IMR-90 (cell line): ENCODE measurements at regions not wholly inside any gene's neighbourhood (a gene's known extent, or its start where the extent isn't known, plus 50 kb on each side); places are given as distances from the start of the nearest gene placed in this dataset.

Experiments used
- ATAC-seq: fragments of 200-7000 bp; cut with Tn5 transposase; 2 replicates; pipeline ENCODE4 v1.9.1; 2020; ENCODE audit warnings: low read depth, mild to moderate bottlenecking, moderate library complexity
- BruUV-seq: library from RNA; stranded (reverse); fragments of 400-500 nt; replicated peaks from 2 replicates; lab custom pipeline; 2021; lab: Mats Ljungman, UMichigan
- CTCF ChIA-PET: fragments of 300-600 bp; formaldehyde crosslinking; extraction: SDS; loops from one replicate; lab custom pipeline; 2021; ENCODE audit warnings: antibody characterized with exemption; lab: Yijun Ruan, JAX
- POLR2A ChIA-PET: fragments of 300-600 bp; sonication (Branson Sonifier 250); formaldehyde crosslinking; loops from one replicate; lab custom pipeline; 2022; ENCODE audit warnings: antibody characterized with exemption; ENCODE audit not compliant: unreplicated experiment; lab: Charles Lee
- DNase-seq: peaks from one replicate; pipeline ENCODE4 v3.0.0; 2013
- H2AFZ ChIP-seq: replicated peaks from 2 replicates; pipeline ENCODE3; 2013; ENCODE audit warnings: low read length, mild to moderate bottlenecking; ENCODE audit not compliant: poor library complexity
- H2AK5ac ChIP-seq: 2 replicates; pipeline ENCODE4 v1.6.1; 2013; ENCODE audit warnings: low read depth, low read length, inconsistent platforms
- H2AK9ac ChIP-seq: replicated peaks from 2 replicates; pipeline ENCODE3; 2013; ENCODE audit warnings: mild to moderate bottlenecking, low read depth, low read length, moderate library complexity; ENCODE audit not compliant: poor library complexity
- H2BK120ac ChIP-seq: 2 replicates; pipeline ENCODE4 v1.6.1; 2013; ENCODE audit warnings: low read depth, low read length, inconsistent platforms
- H2BK15ac ChIP-seq: 3 replicates; pipeline ENCODE4 v1.6.1; 2013; ENCODE audit warnings: low read depth, low read length, inconsistent platforms
- H2BK20ac ChIP-seq: 2 replicates; pipeline ENCODE4 v1.6.1; 2013; ENCODE audit warnings: low read depth, mild to moderate bottlenecking, inconsistent platforms, low read length, moderate library complexity
- H2BK5ac ChIP-seq: 2 replicates; pipeline ENCODE4 v1.6.1; 2013; ENCODE audit warnings: mild to moderate bottlenecking, low read depth, low read length, inconsistent platforms; ENCODE audit not compliant: poor library complexity, severe bottlenecking
- H3K14ac ChIP-seq: replicated peaks from 2 replicates; pipeline ENCODE4 v1.6.1; 2013; ENCODE audit warnings: low read depth, low read length, inconsistent platforms
- H3K18ac ChIP-seq: 2 replicates; pipeline ENCODE4 v1.6.1; 2013; ENCODE audit warnings: low read depth, low read length, control low read depth
- H3K23ac ChIP-seq: 2 replicates; pipeline ENCODE4 v1.6.1; 2013; ENCODE audit warnings: low read depth, low read length, inconsistent platforms
- H3K27ac ChIP-seq: 2 replicates; pipeline ENCODE4 v1.5.1; 2013; ENCODE audit warnings: mild to moderate bottlenecking, control low read depth, low read length; ENCODE audit not compliant: insufficient read depth
- H3K27me3 ChIP-seq: 2 replicates; pipeline ENCODE4 v1.6.1; 2013; ENCODE audit warnings: low read length; ENCODE audit not compliant: control insufficient read depth, insufficient read depth
- H3K36me3 ChIP-seq: 2 replicates; pipeline ENCODE4 v1.6.1; 2013; ENCODE audit warnings: low read length, mixed read lengths; ENCODE audit not compliant: control insufficient read depth, insufficient read depth
- H3K4ac ChIP-seq: 2 replicates; pipeline ENCODE4 v1.6.1; 2013; ENCODE audit warnings: low read depth, low read length, inconsistent platforms
- H3K4me1 ChIP-seq: 2 replicates; pipeline ENCODE4 v1.6.1; 2013; ENCODE audit warnings: low read length, mixed read lengths; ENCODE audit not compliant: control insufficient read depth, insufficient read depth
- H3K4me2 ChIP-seq: 2 replicates; pipeline ENCODE4 v1.6.1; 2013; ENCODE audit warnings: low read depth, mild to moderate bottlenecking, control low read depth, low read length, moderate library complexity
- H3K4me3 ChIP-seq: 2 replicates; pipeline ENCODE4 v1.5.1; 2013; ENCODE audit warnings: low read depth, mild to moderate bottlenecking, control low read depth, low read length, moderate library complexity; ENCODE audit not compliant: insufficient read depth
- H3K56ac ChIP-seq: 2 replicates; pipeline ENCODE4 v1.6.1; 2013; ENCODE audit warnings: low read length, inconsistent platforms; ENCODE audit not compliant: insufficient read depth; ENCODE audit errors: extremely low read depth
- H3K79me1 ChIP-seq, 2 experiments: 2 replicates each; pipeline ENCODE4 v1.6.1; 2013; ENCODE audit warnings: low read length in 2 of 2, inconsistent platforms in 1 of 2, low read depth in 1 of 2
- H3K9ac ChIP-seq: 2 replicates; pipeline ENCODE4 v1.6.1; 2013; ENCODE audit warnings: low read depth, low read length, control low read depth
- H3K9me1 ChIP-seq: 2 replicates; pipeline ENCODE4 v1.6.1; 2013; ENCODE audit warnings: low read length, inconsistent platforms; ENCODE audit not compliant: insufficient read depth
- H3K9me3 ChIP-seq: 2 replicates; pipeline ENCODE4 v1.6.1; 2013; ENCODE audit warnings: low read length; ENCODE audit not compliant: control insufficient read depth, insufficient read depth
- H4K20me1 ChIP-seq: 2 replicates; pipeline ENCODE4 v1.6.1; 2013; ENCODE audit warnings: low read length, inconsistent platforms; ENCODE audit not compliant: insufficient read depth
- H4K5ac ChIP-seq: 2 replicates; pipeline ENCODE4 v1.6.1; 2013; ENCODE audit warnings: mild to moderate bottlenecking, low read depth, low read length, control low read depth
- H4K8ac ChIP-seq, 2 experiments: 2 replicates each; pipeline ENCODE4 v1.6.1; 2013; ENCODE audit warnings: low read depth in 2 of 2, low read length in 2 of 2, control low read depth in 1 of 2, inconsistent platforms in 1 of 2
- H4K91ac ChIP-seq: 2 replicates; pipeline ENCODE4 v1.6.1; 2013; ENCODE audit warnings: low read depth, low read length, inconsistent platforms; ENCODE audit not compliant: insufficient read depth
- BHLHE40 ChIP-seq: fragments of 150-350 bp; IDR thresholded peaks from 2 replicates; pipeline ENCODE4 v1.6.1; 2016; ENCODE audit warnings: mild to moderate bottlenecking, low read depth, low read length
- CEBPB ChIP-seq: IDR thresholded peaks from 2 replicates; pipeline ENCODE4 v1.6.1; 2012; ENCODE audit warnings: low read depth, low read length, improper control_type of control experiment
- CHD1 ChIP-seq: IDR thresholded peaks from 2 replicates; pipeline ENCODE4 v1.6.1; 2012; ENCODE audit warnings: low read depth, low read length, improper control_type of control experiment
- CTCF ChIP-seq: conservative IDR thresholded peaks from 2 replicates; pipeline ENCODE4 v1.5.1; 2012; ENCODE audit warnings: mild to moderate bottlenecking, low read depth, low read length, improper control_type of control experiment
- ELK1 ChIP-seq: fragments of 150-350 bp; IDR thresholded peaks from 2 replicates; pipeline ENCODE4 v1.6.1; 2016; ENCODE audit warnings: low read depth, mild to moderate bottlenecking, low read length, moderate library complexity, borderline replicate concordance
- FOS ChIP-seq: fragments of 150-350 bp; IDR thresholded peaks from 2 replicates; pipeline ENCODE4 v1.6.1; 2016; ENCODE audit warnings: low read depth, low read length
- MAFK ChIP-seq: IDR thresholded peaks from 2 replicates; pipeline ENCODE4 v1.6.1; 2012; ENCODE audit warnings: low read depth, low read length, improper control_type of control experiment
- MAZ ChIP-seq: IDR thresholded peaks from 2 replicates; pipeline ENCODE4 v1.6.1; 2012; ENCODE audit warnings: low read depth, mild to moderate bottlenecking, low read length, improper control_type of control experiment, moderate library complexity, borderline replicate concordance
- MXI1 ChIP-seq: IDR thresholded peaks from 2 replicates; pipeline ENCODE4 v1.6.1; 2012; ENCODE audit warnings: low read depth, mild to moderate bottlenecking, low read length, moderate library complexity, borderline replicate concordance
- NFE2L2 ChIP-seq: fragments of 150-350 bp; IDR thresholded peaks from 2 replicates; pipeline ENCODE4 v1.6.1; 2016; ENCODE audit warnings: low read depth, mild to moderate bottlenecking, low read length
- POLR2A ChIP-seq: IDR thresholded peaks from 2 replicates; pipeline ENCODE4 v1.6.1; 2012; ENCODE audit warnings: mild to moderate bottlenecking, low read depth, low read length
- RAD21 ChIP-seq: IDR thresholded peaks from 2 replicates; pipeline ENCODE4 v1.6.1; 2012; ENCODE audit warnings: low read length, improper control_type of control experiment
- RCOR1 ChIP-seq: IDR thresholded peaks from 2 replicates; pipeline ENCODE4 v1.6.1; 2012; ENCODE audit warnings: mild to moderate bottlenecking, low read length, improper control_type of control experiment; ENCODE audit not compliant: insufficient replicate concordance
- RFX5 ChIP-seq: IDR thresholded peaks from 2 replicates; pipeline ENCODE4 v1.8.0; 2012; ENCODE audit warnings: low read depth, mild to moderate bottlenecking, low read length, moderate library complexity
- SMC3 ChIP-seq: fragments of 150-350 bp; IDR thresholded peaks from 2 replicates; pipeline ENCODE4 v1.6.1; 2016; ENCODE audit warnings: low read depth, mild to moderate bottlenecking, antibody characterized with exemption, low read length, moderate library complexity
- USF2 ChIP-seq: fragments of 150-350 bp; IDR thresholded peaks from 2 replicates; pipeline ENCODE4 v1.6.1; 2017; ENCODE audit warnings: mild to moderate bottlenecking, antibody characterized with exemption, low read length, low read depth
- WGBS, 2 experiments: methylation state at CpG; one replicate each; pipeline versions ENCODE4 v1.1.5 to v1.1.7; 2013; ENCODE audit warnings: missing lambda C conversion rate in 2 of 2; ENCODE audit not compliant: insufficient read length in 1 of 2; ENCODE audit errors: extremely low coverage in 2 of 2; 5-methylcytosine and 5-hydroxymethylcytosine counted together
- dilution Hi-C: fragments of 300-500 bp; cut with HindIII; formaldehyde crosslinking; loops from one replicate; pipeline ENCODE4 v1.14.3; 2018; ENCODE audit warnings: low sequenced_read_pairs; ENCODE audit not compliant: unreplicated experiment
- in situ Hi-C: fragments of 300-500 bp; cut with MboI; formaldehyde crosslinking; loops from 3 replicates; pipeline ENCODE4 v1.14.3; 2019; ENCODE audit warnings: low sequenced_read_pairs, inconsistent platforms, mixed read lengths
- intact Hi-C: fragments of 100-400 bp; cut with micrococcal nuclease; formaldehyde crosslinking; loops from 2 replicates; pipeline ENCODE4 v1.10.0; 2022

GRCh38 chr11:39177678-39178077, 2281.8 kb downstream of the LRRC4C start:
- H3K9me1 ChIP-seq = no peaks in the 10 kb centered on the region
- no peak overlapping the region for H4K8ac ChIP-seq
- no peak overlapping the region for H4K91ac ChIP-seq
- H3K27me3 ChIP-seq = no peaks in the 10 kb centered on the region
- dilution Hi-C loops (no loop called here), intact Hi-C loops (no loop called here), in situ Hi-C loops (no loop called here)
- no TSS peak for BruUV-seq
- no peak overlapping the region for H3K9ac ChIP-seq
- H2BK20ac ChIP-seq = no peak overlapping the region
- no peak overlapping the region for H3K4ac ChIP-seq
- no peak overlapping the region for H3K4me2 ChIP-seq
- no peak overlapping the region for H3K23ac ChIP-seq
- no peak overlapping the region for H3K56ac ChIP-seq
- no peaks in the 10 kb centered on the region for H3K9me3 ChIP-seq
- no peak overlapping the region for H4K5ac ChIP-seq
- H3K14ac ChIP-seq = no peak overlapping the region
- H2BK15ac ChIP-seq = no peak overlapping the region
- no peak overlapping the region for H3K18ac ChIP-seq
- no peak overlapping the region for H2BK120ac ChIP-seq
- CTCF ChIA-PET = no interaction called here
- no peak overlapping the region for H2AK9ac ChIP-seq
- WGBS, 2 experiments = no CpG with 5 or more reads among the region's 4 CpGs
- POLR2A ChIA-PET = no interaction called here
- no peaks in the 10 kb centered on the region for H4K20me1 ChIP-seq
- no peak overlapping the region for H2AFZ ChIP-seq
- H3K79me1 ChIP-seq = no peaks in the 10 kb centered on the region
- no peak overlapping the region for H3K27ac ChIP-seq
- no peak overlapping the region for H3K4me3 ChIP-seq
- TF ChIP-seq NFE2L2 (no peak), CTCF (no peak), MAFK (no peak), CHD1 (no peak), SMC3 (no peak), USF2 (no peak), ELK1 (no peak), CEBPB (no peak), MXI1 (no peak), FOS (no peak), RFX5 (no peak), BHLHE40 (no peak), POLR2A (no peak), RAD21 (no peak), MAZ (no peak), RCOR1 (no peak)
- no peaks in the 10 kb centered on the region for H3K36me3 ChIP-seq
- H2AK5ac ChIP-seq = no peak overlapping the region
- H3K4me1 ChIP-seq = no peaks in the 10 kb centered on the region
- H2BK5ac ChIP-seq = no peak overlapping the region
- no peak for ATAC-seq
- no peak for DNase-seq
